ENCODE measurements at regions not wholly inside any gene's neighbourhood (a gene's known extent, or its start where the extent isn't known, plus 50 kb on each side); places are given as distances from the start of the nearest gene placed in this dataset.

DNA sequence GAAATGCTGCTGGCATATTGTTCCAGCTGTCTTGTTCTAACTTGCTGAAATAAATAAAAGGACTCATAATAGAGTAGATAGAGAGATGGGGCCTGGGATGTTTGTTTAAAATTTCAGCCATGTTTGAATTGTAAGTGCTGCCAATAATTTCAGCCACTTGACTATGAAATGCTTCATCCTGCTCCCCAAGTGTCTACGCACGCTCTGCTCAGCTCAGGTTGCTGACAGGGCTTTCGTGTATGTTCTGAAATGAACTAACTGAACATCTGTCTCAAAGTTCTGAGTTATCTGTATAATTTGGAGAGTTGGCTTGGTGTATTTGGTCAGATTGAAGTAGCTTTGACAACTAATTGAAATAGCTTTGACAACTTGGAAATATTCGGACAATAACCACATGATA is 387.8 kb downstream of the BMP2 start:
- Histone ChIP-seq H2AFZ (ENCODE audit: low read length) (no peak overlapping the region), H3K4me1 (ENCODE audit: control insufficient read depth in 2 of 2, insufficient read depth in 1 of 2, low read depth in 1 of 2, low read length in 2 of 2) (no peaks in the 10 kb centered on the region), H3K23ac (ENCODE audit: low read depth, low read length, poor library complexity) (no peak overlapping the region), H2BK5ac (ENCODE audit: low read length) (no peak overlapping the region), H3K79me1 (ENCODE audit: low read depth, low read length) (no peaks in the 10 kb centered on the region), H3K4me3 (ENCODE audit: low read length in 2 of 2) (no peak overlapping the region), H3K4me2 (ENCODE audit: insufficient read depth, low read length, poor library complexity, severe bottlenecking) (no peak overlapping the region), H4K8ac (ENCODE audit: low read depth, low read length) (no peak overlapping the region), H3K36me3 (replicated peaks in 1 of 2; ENCODE audit: control insufficient read depth in 2 of 2, insufficient read depth in 2 of 2, low read length in 2 of 2) (no peaks in the 10 kb centered on the region), H4K91ac (ENCODE audit: low read depth, low read length, poor library complexity) (no peak overlapping the region), H3K18ac (ENCODE audit: low read length) (no peak overlapping the region), H3K4ac (ENCODE audit: low read length) (no peak overlapping the region), H2AK5ac (ENCODE audit: low read depth, low read length) (no peak overlapping the region), H3K27me3 (ENCODE audit: control insufficient read depth in 3 of 3, insufficient read depth in 3 of 3, low read depth in 1 of 3, low read length in 3 of 3) (no peaks in the 10 kb centered on the region), H3K14ac (ENCODE audit: low read length) (no peak overlapping the region), H2BK15ac (ENCODE audit: low read length) (no peak overlapping the region), H3K27ac (replicated peaks; ENCODE audit: low read length) (no peak overlapping the region), H2BK12ac (ENCODE audit: low read length) (no peak overlapping the region), H3K9ac (ENCODE audit: low read depth, low read length, poor library complexity) (no peak overlapping the region), H2BK120ac (ENCODE audit: low read depth, low read length) (no peak overlapping the region), H3K9me3 (replicated peaks in 1 of 2; ENCODE audit: control insufficient read depth in 2 of 2, insufficient read depth in 1 of 2, low read depth in 1 of 2, low read length in 2 of 2) (no peaks in the 10 kb centered on the region)
- DNase-seq (ENCODE audit: low spot score): no peak
- WGBS, 2 donors (ENCODE audit: extremely low coverage in 2 of 2, insufficient read length in 2 of 2, insufficient replicate concordance in 1 of 2): no CpG with 5 or more reads among the region's 4 CpGs

DNA sequence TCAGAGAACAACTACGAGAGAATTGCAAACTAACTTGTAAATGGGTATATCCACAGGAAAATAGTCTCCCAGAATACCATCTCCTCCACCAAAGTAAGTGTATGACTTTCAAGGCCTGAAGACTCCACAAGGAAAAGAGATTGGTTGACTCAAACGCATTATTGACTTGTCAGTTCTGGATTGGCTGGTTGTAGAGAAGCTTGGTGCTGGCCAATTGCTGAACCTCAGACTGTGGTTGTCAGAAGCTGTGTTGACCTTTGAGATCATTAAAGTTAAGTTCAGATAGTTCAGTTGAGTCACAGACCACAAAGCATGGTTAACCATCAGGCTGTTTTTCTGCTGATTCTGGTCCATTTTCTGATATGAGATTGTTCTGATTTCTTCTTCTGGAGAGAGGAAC is 388.3 kb downstream of the BMP2 start:
- no peaks in the 10 kb centered on the region for H3K4me1 ChIP-seq (ENCODE audit: control insufficient read depth in 2 of 2, insufficient read depth in 1 of 2, low read depth in 1 of 2, low read length in 2 of 2)
- WGBS, 2 donors (ENCODE audit: extremely low coverage in 2 of 2, insufficient read length in 2 of 2, insufficient replicate concordance in 1 of 2): no CpG with 5 or more reads among the region's 2 CpGs
- no peaks in the 10 kb centered on the region for H3K9me3 ChIP-seq (replicated peaks in 1 of 2; ENCODE audit: control insufficient read depth in 2 of 2, insufficient read depth in 1 of 2, low read depth in 1 of 2, low read length in 2 of 2)
- H3K14ac ChIP-seq (ENCODE audit: low read length): no peak overlapping the region
- H3K23ac ChIP-seq (ENCODE audit: low read depth, low read length, poor library complexity): no peak overlapping the region
- no peak overlapping the region for H3K27ac ChIP-seq (replicated peaks; ENCODE audit: low read length)
- H3K36me3 ChIP-seq (replicated peaks in 1 of 2; ENCODE audit: control insufficient read depth in 2 of 2, insufficient read depth in 2 of 2, low read length in 2 of 2): no peaks in the 10 kb centered on the region
- no peaks in the 10 kb centered on the region for H3K79me1 ChIP-seq (ENCODE audit: low read depth, low read length)
- no peaks in the 10 kb centered on the region for H3K27me3 ChIP-seq (ENCODE audit: control insufficient read depth in 3 of 3, insufficient read depth in 3 of 3, low read depth in 1 of 3, low read length in 3 of 3)
- DNase-seq (ENCODE audit: low spot score): no peak
- no peak overlapping the region for H2AFZ ChIP-seq (ENCODE audit: low read length)
- no peak overlapping the region for H2BK120ac ChIP-seq (ENCODE audit: low read depth, low read length)
- no peak overlapping the region for H3K4me2 ChIP-seq (ENCODE audit: insufficient read depth, low read length, poor library complexity, severe bottlenecking)
- no peak overlapping the region for H2BK15ac ChIP-seq (ENCODE audit: low read length)
- no peak overlapping the region for H4K91ac ChIP-seq (ENCODE audit: low read depth, low read length, poor library complexity)
- no peak overlapping the region for H3K9ac ChIP-seq (ENCODE audit: low read depth, low read length, poor library complexity)
- no peak overlapping the region for H3K18ac ChIP-seq (ENCODE audit: low read length)
- no peak overlapping the region for H3K4ac ChIP-seq (ENCODE audit: low read length)
- H2BK5ac ChIP-seq (ENCODE audit: low read length): no peak overlapping the region
- no peak overlapping the region for H4K8ac ChIP-seq (ENCODE audit: low read depth, low read length)
- no peak overlapping the region for H2AK5ac ChIP-seq (ENCODE audit: low read depth, low read length)
- H2BK12ac ChIP-seq (ENCODE audit: low read length): no peak overlapping the region
- H3K4me3 ChIP-seq (ENCODE audit: low read length in 2 of 2): no peak overlapping the region

DNA sequence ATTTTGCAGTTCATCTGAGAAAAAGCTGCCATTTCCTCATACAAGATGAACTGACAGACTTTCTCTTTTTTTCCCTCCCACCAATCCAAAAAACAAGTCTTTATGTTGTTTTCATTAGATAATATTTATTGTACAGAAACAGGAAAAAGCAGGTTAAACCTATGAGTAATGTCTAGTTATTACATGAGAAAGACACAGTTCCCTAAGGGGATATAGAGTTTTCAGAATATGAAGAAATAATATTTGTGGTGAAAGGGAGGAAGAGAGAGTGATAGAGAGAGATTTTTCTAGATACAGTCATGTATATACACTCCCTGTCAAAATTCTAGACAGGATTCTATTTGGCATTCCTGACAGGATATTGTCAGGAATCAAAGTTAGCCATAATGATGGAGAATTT is 392.4 kb downstream of the BMP2 start:
- no peaks in the 10 kb centered on the region for H3K9me3 ChIP-seq (replicated peaks in 1 of 2; ENCODE audit: control insufficient read depth in 2 of 2, insufficient read depth in 1 of 2, low read depth in 1 of 2, low read length in 2 of 2)
- no peaks in the 10 kb centered on the region for H3K4me1 ChIP-seq (ENCODE audit: control insufficient read depth in 2 of 2, insufficient read depth in 1 of 2, low read depth in 1 of 2, low read length in 2 of 2)
- no peak overlapping the region for H2AK5ac ChIP-seq (ENCODE audit: low read depth, low read length)
- no peak overlapping the region for H3K23ac ChIP-seq (ENCODE audit: low read depth, low read length, poor library complexity)
- H3K9ac ChIP-seq (ENCODE audit: low read depth, low read length, poor library complexity): no peak overlapping the region
- H3K27ac ChIP-seq (replicated peaks; ENCODE audit: low read length): no peak overlapping the region
- H3K36me3 ChIP-seq (replicated peaks in 1 of 2; ENCODE audit: control insufficient read depth in 2 of 2, insufficient read depth in 2 of 2, low read length in 2 of 2): no peaks in the 10 kb centered on the region
- no peak overlapping the region for H2BK5ac ChIP-seq (ENCODE audit: low read length)
- no peak overlapping the region for H4K91ac ChIP-seq (ENCODE audit: low read depth, low read length, poor library complexity)
- H3K4ac ChIP-seq (ENCODE audit: low read length): no peak overlapping the region
- H3K27me3 ChIP-seq (ENCODE audit: control insufficient read depth in 3 of 3, insufficient read depth in 3 of 3, low read depth in 1 of 3, low read length in 3 of 3): no peaks in the 10 kb centered on the region
- no peak for DNase-seq (ENCODE audit: low spot score)
- no peak overlapping the region for H2AFZ ChIP-seq (ENCODE audit: low read length)
- no peak overlapping the region for H2BK120ac ChIP-seq (ENCODE audit: low read depth, low read length)
- H3K4me2 ChIP-seq (ENCODE audit: insufficient read depth, low read length, poor library complexity, severe bottlenecking): no peak overlapping the region
- H3K14ac ChIP-seq (ENCODE audit: low read length): no peak overlapping the region
- no peak overlapping the region for H3K4me3 ChIP-seq (ENCODE audit: low read length in 2 of 2)
- no peak overlapping the region for H4K8ac ChIP-seq (ENCODE audit: low read depth, low read length)
- no peak overlapping the region for H3K18ac ChIP-seq (ENCODE audit: low read length)
- H2BK15ac ChIP-seq (ENCODE audit: low read length): no peak overlapping the region
- H2BK12ac ChIP-seq (ENCODE audit: low read length): no peak overlapping the region
- no peaks in the 10 kb centered on the region for H3K79me1 ChIP-seq (ENCODE audit: low read depth, low read length)

DNA sequence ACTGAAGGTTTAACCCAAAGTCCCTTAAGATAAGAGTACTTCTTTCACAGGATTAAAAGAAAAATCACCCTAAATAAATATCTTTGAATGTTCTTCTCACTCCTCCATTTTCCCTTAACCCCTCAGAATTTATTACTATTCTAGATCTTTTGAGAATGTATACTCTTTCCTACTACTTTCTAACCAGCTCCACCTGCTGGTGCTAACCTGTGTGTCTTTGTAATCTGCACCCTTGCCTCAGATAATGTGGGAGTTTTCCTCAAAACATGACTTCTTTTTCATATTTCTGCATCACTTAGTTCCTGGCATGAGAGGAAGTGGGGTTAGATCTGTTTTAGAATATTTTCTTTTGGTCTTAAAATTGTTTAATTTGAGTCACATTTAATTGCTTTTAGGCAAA is 394.2 kb downstream of the BMP2 start:
- Histone ChIP-seq H2BK5ac (ENCODE audit: low read length) (no peak overlapping the region), H4K91ac (ENCODE audit: low read depth, low read length, poor library complexity) (no peak overlapping the region), H2BK120ac (ENCODE audit: low read depth, low read length) (no peak overlapping the region)

More for the DNA sequence above, 394.2 kb downstream of the BMP2 start:
- no peak overlapping the region for H2BK12ac ChIP-seq (ENCODE audit: low read length)
- H3K4me3 ChIP-seq (ENCODE audit: low read length in 2 of 2): no peak overlapping the region
- H3K27me3 ChIP-seq (ENCODE audit: control insufficient read depth in 3 of 3, insufficient read depth in 3 of 3, low read depth in 1 of 3, low read length in 3 of 3): no peaks in the 10 kb centered on the region
- H3K4me2 ChIP-seq (ENCODE audit: insufficient read depth, low read length, poor library complexity, severe bottlenecking): no peak overlapping the region
- no peak overlapping the region for H2AFZ ChIP-seq (ENCODE audit: low read length)
- no peak for DNase-seq (ENCODE audit: low spot score)
- H3K18ac ChIP-seq (ENCODE audit: low read length): no peak overlapping the region
- no peaks in the 10 kb centered on the region for H3K4me1 ChIP-seq (ENCODE audit: control insufficient read depth in 2 of 2, insufficient read depth in 1 of 2, low read depth in 1 of 2, low read length in 2 of 2)
- H4K8ac ChIP-seq (ENCODE audit: low read depth, low read length): no peak overlapping the region
- H3K23ac ChIP-seq (ENCODE audit: low read depth, low read length, poor library complexity): no peak overlapping the region
- H2BK15ac ChIP-seq (ENCODE audit: low read length): no peak overlapping the region
- no peak overlapping the region for H3K27ac ChIP-seq (replicated peaks; ENCODE audit: low read length)
- H3K9ac ChIP-seq (ENCODE audit: low read depth, low read length, poor library complexity): no peak overlapping the region
- H2AK5ac ChIP-seq (ENCODE audit: low read depth, low read length): no peak overlapping the region
- H3K79me1 ChIP-seq (ENCODE audit: low read depth, low read length): no peaks in the 10 kb centered on the region
- no peak overlapping the region for H3K14ac ChIP-seq (ENCODE audit: low read length)
- H3K4ac ChIP-seq (ENCODE audit: low read length): no peak overlapping the region
- H3K36me3 ChIP-seq (replicated peaks in 1 of 2; ENCODE audit: control insufficient read depth in 2 of 2, insufficient read depth in 2 of 2, low read length in 2 of 2): no peaks in the 10 kb centered on the region
- H3K9me3 ChIP-seq (replicated peaks in 1 of 2; ENCODE audit: control insufficient read depth in 2 of 2, insufficient read depth in 1 of 2, low read depth in 1 of 2, low read length in 2 of 2): no peaks in the 10 kb centered on the region

All from neuronal stem cell (in vitro differentiated cells).